Suppressor macrophage (primary cell): ENCODE measurements at regions not wholly inside any gene's neighbourhood (a gene's known extent, or its start where the extent isn't known, plus 50 kb on each side); places are given as distances from the start of the nearest gene placed in this dataset.
A peak's percentile ranks its signal among the peaks of the same experiment; 100 is the strongest.
"Not testable (repeated sequence)": the region's sequence is repeated elsewhere in the genome, so short reads cannot be mapped to it uniquely, and the experiment has no call there.

Experiments
- DNase-seq, 4 experiments: peaks; one replicate each; pipeline ENCODE4 v3.0.0-alpha.2; 2020 to 2022

DNA sequence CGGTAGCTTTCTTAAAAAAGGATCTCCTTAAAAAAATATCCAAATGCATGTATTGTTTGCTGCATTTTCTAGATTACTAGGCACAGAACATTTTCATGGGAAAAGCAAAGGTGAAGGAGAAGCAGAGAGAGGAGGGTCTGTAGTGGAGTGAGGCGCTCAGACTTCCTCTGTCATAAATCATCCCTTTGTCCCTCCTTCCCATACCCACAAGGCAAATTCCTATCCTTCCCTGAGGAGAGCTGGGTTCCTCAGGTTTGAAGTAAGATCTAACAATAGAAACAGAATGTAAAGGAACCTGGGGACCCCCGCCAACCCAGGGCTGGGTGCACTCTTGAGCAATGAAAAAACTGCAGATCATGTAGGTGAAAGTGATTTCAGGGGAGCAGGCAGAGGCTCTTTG, 149.2 kb upstream of the ANKH start:
- DNase-seq, result no peak

DNA sequence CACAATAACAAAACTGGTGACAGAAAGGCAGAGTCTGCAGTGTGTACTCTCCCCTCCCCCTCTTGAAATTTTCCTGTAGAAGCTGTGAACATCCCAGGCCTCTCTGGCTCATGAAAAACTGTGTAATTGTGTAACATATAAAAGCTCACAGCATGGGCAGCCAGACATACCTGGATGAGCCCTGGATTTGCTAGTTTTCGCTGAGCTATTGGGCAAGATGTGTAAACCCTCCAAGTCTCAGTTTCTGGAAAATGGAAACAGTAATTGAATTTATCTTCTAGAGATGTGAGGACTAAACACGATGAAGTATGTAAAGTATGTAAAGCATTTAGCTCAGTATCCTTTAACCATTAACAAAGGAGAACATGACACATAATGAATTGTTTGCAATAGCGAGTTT, 143.2 kb upstream of the ANKH start:
- no peak for DNase-seq

DNA sequence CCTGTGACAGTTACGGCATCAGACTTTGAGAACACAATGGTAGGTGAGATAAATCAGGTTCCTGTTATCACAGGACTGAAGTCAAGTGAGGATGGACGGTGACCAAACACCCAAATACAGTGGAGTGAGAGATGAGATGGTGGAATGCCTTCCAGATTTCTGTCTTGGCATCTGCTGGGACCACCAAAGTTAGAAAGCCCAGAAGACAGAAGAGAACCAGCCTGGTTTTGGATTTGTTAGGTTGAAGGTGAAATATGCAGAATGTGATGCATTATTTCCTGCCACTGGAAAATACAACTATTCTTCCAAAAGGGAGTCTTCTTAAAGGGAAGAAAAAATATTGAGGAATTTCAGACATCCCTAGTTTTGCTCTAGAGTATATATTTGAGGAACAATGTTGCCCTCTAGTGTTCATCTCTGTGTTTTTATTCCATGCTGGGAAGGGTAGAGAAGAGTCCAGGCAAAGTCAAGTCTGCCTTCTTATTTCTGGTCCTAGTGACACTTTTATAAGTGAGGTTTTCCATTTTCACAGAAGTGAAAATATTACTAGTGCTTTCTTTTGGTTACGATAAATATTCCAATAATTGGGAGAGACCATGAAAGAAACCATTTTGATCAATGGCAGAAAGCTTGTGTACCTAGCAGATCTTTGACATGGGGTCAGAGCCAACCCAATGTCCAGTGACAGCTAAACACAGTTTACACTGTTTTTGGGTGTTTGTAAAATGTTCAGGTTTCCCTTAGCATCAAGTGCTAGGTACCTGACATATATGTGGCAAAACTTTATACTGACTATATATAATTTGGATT, 142.3 kb upstream of the ANKH start:
- DNase-seq, result peak; percentile 38 to 83 (median 71)

DNA sequence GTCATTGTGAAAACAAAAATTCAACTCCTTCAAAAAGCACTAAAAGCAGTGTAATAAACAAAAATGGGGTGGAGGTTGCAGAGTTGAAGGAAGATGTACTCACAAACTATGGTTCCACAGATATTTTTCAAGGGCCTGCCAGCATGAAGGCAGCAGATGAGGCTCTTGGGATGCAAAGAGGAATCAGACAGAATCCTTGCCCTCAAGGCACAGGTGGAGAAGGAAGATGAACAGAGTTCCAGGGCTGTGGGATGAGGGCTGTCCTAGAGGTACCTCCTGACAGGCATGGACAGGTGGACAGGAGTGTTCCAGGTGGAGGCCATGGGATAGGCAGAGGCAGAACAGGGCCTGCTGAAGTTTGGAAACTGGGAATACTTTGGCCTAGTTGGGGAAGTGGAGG, 140.5 kb upstream of the ANKH start:
- no peak for DNase-seq

DNA sequence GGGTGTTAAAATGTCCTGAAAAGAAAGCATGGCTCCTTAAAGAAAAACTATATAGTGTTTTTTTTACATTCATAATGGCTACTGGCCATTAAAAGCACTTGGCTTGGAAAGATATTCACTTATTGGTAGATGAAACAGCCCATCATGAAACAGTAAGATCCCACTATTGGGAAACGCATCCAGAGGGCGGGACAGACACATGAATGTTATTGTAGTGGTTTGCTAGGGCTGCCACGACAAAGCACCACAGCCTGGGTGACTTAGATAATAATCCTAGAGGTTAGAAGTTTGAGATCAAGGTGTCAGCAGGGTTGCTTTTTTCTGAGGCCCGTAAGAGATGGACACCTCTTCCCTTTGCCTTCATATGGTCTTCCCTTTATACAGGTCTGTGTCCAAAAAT, 139.4 kb upstream of the ANKH start:
- DNase-seq, result no peak

DNA sequence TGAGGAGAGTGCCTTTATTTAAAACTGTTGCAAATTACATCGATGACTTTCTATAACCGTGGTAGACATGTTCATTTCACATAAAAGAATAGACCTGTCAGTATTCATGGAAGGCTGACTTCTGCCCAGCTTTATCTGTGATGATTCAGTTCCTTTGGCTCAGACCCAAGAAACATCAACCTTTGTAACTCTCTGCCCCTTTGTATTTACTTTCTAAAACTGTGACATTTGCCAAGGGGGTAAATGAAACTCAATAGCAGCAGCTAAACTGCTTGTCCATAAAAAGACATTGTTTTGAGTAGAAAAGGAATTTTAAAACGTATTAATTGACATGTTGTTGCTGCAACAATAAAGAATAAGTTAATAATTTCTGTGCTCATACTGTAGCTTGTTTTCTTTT, 137.8 kb upstream of the ANKH start:
- peak in 1 of 4 experiments; percentile 21 for DNase-seq

DNA sequence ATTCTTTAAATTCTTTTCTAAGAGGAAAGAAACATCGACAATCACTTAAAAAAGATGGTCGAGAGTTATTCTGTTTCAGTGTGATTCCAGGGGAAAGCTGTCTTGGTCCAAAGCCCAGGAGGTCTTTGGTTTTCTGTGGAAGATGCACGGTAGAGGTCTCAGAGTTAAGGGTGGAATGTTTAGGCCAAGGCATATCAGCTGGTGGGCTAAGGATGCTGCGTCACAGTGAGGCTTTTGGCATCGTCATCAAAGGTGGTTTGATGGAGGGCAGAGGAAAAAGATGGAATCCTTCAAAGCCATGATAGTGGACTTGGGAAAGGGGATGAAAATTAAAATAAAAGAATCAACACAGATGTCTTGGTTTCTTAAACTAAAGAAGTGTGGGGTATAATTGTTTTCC, 137.3 kb upstream of the ANKH start:
- DNase-seq, result no peak

DNA sequence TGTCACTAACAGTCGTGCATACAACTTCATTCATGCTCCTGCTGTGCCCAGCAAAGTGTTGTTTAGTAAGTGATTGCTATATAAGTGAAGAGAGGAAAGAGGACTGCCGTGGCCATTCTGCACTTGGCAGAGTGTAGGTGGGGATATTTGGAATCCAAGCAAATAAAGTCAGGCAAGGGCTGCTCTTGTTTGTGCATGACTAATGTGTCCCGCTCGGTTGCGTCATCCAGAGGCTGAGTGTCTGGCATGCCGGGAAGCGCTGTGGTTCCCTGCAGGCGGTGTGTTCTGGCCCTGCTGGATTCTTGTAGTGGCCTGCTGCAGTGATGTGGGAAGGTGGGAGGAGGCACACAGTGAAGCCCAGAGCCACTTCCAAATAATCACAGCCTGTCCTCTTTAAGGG, 136.9 kb upstream of the ANKH start:
- DNase-seq, result peak; percentile 66 to 78 (median 73)

DNA sequence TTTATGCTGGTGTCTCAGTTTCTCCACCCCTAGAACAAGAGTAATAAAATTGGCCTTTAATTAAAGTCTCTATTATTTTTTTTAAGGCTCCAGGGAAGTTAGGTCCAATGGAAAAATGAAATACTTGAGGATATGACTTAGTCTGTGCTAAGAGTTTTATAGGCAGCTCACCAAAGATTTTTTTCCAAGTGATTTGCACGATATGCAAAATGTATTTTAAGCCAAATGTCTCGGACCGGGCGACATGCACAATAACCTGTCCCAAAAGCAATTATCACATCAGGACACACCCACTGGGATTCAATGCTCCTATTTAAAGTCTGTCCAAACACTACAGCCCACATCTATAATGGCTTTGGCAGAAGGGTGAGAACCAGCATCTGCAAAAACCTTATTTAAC, 136.1 kb upstream of the ANKH start:
- DNase-seq, result no peak

DNA sequence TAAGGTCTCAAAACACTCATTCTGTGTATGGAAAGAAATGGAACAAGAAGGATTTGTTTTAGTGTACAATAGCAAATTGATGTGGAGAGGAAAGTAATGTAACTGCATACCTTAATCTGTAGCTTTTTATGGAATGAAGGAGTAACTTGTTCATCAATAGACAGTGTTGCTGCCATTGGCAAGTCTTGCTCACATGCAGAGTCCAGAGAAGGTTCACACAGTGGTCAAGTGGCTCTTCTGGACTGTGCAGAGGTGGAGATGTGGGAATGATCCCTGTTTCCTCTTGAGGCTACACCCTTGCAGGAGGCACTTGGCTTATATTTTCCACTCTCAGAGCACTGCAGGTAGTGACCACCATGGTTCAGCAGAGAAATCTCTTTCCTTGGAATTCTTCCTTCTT, 132.9 kb upstream of the ANKH start:
- DNase-seq, result no peak

DNA sequence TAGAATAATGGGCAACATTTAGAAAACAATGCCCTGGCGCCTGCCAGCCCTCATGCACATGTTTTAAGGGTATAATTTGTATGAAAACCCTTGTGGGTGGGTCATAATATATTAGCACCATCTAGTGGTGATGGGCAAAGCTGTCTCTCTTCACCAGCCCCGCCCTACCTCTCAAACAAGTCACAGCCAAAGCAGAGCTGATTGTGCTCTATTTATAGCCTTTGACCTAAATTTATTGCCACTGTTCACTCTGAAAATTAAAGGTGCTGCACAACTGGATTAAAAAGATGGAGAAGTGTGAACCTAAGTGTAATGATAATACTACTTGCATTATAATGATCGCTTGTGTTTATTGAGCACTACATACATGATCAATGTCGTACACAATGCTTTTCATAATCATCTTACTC, 131.9 kb upstream of the ANKH start:
- DNase-seq, result peak; percentile 62 to 88 (median 76)

DNA sequence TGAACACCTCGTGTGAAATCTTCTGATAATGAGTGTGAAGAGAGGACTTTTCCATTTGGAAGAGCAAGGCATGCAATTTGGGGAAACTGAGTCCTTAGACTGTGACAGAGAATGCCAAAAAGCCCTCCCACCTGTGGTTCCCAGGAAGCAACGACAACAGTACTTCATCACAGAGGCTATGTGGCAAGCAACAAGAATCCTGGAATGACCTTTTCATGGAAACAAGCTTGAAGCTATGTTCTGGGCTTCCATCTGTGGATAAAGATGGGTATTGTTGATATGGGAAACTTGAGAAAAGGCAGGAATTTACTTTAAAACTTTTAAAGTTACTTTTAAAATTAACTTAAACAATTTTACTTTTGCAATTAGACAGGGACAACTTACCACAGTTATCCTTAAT, 131.2 kb upstream of the ANKH start:
- no peak for DNase-seq

DNA sequence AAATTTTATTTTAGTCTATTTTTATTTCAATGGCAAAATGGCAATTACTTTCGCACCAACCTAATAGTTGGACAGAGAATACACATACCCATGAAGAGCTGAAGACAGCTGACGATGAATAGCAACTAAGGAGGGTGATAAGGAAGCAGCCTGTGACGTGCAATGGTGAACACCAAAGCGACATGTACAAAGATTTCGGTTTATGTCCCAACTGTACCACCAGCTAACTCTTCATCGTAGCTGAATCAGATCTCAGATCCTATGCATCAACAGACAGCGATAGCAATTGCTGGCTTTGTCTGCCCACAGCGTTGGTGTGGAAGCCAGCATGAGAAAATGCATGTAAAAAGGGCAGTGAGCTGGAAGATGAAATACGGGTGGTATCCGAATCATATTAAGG, 130.6 kb upstream of the ANKH start:
- peak in 2 of 4 experiments; percentile 45 to 54 for DNase-seq

DNA sequence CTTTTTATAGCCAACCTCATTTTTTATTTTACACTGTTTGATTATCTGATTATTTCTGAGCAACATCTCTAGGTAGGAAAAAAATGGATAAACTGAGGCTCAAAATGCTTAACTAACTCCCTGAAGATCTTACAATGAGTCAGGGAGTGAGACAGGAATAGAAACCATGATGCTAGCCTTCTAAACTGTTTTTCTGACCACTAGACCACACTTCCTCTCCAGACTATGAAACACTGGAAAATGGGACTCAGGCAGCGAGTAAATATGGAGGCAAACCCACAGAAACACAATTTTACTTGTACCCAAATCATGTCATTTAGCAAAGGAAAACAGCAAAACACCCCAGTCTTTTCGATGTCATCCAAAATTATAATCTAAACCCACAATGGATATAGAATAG, 129.9 kb upstream of the ANKH start:
- DNase-seq, result peak; percentile 48 to 74 (median 61)

DNA sequence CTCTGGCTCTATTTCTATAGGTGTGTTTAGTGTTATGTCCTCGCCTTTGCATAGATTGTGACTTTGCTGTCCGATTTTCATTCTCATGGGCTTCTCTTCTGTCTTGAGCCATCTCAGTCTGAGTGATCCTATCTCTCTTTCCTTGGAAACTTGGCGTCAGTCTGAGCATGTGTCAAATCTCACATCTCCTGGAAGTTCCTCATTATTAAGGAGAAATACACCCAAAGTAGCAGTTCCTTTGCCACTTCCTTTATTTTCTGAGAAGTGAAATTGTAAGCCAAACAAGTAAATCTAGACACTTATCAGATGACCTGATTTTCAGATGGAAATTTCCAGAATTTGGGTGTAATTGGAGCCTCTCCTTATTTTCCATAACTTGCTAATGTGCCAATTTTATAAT, 126.9 kb upstream of the ANKH start:
- peak; percentile 69 to 90 (median 79) for DNase-seq

DNA sequence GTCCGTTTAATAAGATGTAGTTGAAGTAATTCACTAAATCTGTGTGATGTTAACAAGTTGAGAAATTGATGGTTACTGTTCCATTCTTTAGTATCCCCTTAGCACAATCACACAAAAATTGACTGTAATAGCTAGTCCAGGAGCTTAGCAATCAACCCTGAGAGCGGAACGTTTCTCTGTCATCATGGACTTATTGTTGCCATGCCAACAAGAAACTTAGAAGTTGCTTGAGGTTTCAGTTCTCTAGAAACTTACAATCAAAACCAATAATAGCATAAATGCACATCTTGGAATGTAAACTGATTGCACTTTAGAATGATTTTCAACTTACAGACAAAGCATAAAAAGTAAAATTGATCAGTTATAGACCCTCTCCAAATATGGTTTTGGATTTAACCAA, 125.4 kb upstream of the ANKH start:
- DNase-seq, result peak; percentile 71 to 91 (median 80)

DNA sequence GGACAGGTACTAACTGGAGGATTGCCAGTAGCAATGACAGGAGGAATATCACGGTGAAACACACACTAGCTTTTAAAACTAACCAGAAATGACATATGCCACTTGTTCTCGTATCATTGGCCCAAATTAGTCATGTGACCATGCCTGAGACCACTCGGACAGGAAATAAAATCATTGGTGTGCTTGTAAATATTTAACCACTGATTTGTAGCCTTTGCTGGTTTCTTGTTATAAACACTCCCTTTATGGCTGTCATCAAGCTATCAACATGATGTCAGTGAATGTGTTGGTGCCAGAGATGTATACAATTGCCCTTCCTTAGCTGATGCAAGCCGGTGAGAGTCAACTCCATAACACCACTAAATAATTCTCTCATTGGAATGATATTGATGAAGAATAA, 123.7 kb upstream of the ANKH start:
- DNase-seq, result no peak

DNA sequence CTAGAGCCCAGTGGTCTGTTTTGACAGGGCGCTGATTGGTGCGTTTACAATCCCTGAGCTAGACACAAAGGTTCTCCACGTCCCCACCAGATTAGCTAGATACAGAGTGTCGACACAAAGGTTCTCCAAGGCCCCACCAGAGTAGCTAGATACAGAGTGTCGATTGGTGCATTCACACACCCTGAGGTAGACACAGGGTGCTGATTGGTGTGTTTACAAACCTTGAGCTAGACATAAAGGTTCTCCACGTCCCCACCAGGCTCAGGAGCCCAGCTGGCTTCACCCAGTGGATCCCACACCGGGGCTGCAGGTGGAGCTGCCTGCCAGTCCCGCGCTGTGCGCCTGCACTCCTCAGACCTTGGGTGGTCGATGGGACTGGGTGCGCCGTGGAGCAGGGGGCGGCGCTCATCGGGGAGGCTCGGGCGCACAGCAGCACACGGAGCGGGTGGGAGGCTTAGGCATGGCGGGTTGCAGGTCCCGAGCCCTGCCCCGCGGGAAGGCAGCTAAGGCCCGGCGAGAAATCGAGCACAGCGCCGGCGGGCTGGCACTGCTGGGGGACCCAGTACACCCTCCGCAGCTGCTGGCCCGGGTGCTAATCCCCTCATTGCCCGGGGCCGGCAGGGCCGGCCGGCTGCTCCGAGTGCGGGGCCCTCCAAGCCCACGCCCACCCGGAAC, 122.0 kb upstream of the ANKH start:
- not testable (repeated sequence) for DNase-seq

DNA sequence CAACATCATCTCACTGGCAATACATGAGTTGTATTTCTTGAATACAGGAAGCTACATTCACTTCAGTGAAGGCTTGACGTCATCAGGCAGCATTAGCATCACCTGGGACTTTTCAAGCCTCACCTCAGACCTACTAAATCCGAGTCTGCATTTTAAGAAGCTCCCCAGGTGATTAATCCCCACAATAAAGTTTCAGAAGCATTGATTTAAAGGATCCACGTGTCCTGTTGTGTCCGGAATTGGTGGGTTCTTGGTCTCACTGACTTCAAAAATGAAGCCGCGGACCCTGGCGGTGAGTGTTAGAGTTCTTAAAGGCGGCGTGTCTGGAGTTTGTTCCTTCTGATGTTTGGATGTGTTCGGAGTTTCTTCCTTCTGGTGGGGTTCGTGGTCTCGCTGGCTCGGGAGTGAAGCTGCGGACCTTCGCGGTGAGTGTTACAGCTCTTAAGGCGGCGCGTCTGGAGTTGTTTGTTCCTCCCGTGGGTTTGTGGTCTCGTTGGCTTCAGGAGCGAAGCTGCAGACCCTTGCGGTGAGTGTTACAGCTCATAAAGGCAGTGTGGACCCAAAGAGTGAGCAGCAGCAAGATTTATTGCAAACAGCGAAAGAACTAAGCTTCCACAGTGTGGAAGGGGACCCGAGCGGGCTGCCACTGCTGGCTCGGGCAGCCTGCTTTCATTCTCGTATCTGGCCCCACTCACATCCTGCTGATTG, 121.3 kb upstream of the ANKH start:
- peak in 3 of 4 experiments; percentile 18 to 39 (median 34) for DNase-seq

DNA sequence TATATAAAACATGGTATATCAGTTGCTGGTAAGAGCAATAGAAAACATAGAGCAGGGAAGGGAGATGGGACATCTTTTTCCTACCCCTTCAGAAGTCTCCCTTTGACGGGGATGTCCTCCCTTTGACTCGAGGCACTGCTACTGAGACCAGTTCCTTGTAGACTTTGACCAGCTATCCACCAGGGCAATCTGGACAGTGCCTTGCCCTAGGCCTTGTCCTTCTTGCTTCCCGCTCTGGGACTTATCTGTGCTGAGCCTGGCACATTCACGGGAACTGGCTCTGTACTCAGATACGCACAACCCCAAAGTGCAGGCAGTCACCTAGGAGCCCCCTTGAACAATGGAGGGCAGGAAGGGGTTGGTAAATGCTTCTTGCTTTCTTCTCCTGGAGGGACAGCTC, 116.6 kb upstream of the ANKH start:
- no peak for DNase-seq

DNA sequence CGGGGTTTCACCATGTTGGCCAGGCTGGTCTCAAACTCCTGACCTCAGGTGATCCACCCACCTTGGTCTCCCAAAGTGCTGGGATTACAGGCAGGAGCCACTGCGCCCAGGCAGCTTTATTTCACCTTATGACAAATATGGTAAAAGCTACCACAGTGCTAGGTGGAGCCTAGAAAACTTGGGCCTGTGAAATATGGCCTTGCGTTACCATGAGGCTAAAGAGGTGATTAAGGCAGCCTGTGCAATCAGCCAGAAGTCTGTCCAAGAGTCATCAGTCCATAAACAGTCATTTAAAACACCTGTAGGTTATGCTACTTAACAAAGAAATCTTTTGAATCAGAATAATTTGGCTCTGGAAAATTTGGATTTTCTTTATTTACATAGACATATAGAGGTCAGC, 114.8 kb upstream of the ANKH start:
- no peak for DNase-seq

DNA sequence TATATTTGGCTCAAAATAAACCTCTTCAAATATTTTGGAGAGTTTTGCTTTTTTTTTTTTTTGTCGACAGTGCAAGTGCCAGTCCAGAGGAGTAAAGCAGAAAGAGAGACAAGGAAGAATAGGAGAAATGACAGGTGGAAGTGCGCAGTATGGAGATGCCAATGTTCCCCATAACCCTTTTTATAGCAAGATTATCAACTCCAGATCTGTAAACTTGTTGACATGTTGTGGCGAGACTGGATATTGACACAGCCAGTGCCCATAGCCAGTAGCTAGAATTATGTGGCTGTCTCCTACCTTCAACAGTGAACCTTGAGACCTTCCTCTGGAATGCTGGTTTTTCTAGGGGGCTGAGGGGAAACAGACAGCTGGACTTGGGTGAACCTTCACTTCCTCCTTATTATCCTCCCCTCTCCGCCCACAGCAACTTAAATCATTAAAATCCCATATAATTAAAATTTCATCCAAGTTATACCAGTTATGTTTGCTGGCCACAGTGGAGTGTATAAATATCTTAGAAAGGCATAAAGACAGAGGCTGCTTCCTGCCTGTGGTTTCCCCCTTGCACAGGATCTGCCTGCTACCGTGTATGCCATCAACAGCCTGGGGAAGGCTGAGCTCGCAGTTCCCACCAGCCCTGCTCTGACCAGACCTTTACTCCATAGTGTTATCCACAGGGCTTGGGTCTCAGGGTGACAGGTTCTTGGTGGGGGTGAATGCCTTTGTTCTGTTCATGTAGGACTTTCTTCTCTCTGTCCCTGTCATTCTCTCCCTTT, 112.3 kb upstream of the ANKH start:
- DNase-seq, result peak; percentile 21 to 59 (median 50)

DNA sequence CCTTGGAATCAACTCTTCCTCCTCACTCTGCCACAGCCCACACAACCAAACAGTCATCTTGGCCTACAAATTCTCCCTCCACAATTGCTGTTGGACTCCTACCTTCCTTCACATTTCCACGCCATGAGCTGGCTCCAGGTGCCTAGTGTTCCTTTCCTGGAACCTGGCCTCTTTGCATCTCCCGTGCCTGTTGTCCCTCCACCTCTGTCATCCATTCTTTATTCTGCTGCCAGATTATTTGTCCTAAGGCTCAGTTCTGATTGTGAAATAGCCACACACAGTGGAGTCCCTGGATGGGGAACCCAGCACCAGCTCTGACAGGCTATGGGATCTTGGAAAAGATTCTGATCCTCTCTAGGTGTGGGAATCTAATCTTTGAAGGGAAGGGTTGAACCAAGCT, 109.1 kb upstream of the ANKH start:
- no peak for DNase-seq
